ENCODE measurements at regions not wholly inside any gene's neighbourhood (a gene's known extent, or its start where the extent isn't known, plus 50 kb on each side); places are given as distances from the start of the nearest gene placed in this dataset.

- Mint-ChIP-seq H3K36me3 (ENCODE audit: low read depth) (no peaks in the 10 kb centered on the region), H3K27me3 (no peaks in the 10 kb centered on the region), H3K27ac (no peak overlapping the region), H3K4me1 (ENCODE audit: low read depth) (peaks cover 34% of the 10 kb centered on the region), H3K9me3 (no peaks in the 10 kb centered on the region), H3K4me3 (no peak overlapping the region)
- ChIA-PET CTCF (no interaction called here), POLR2A (no interaction called here)
- no peak for DNase-seq
- no peak for ATAC-seq
- intact Hi-C loops (cut with micrococcal nuclease) = no loop called here
- TF ChIP-seq CTCF (IDR thresholded peaks at IDR 0.05) = no peak
Observed at GRCh38 chr15:31257286-31257685, 69.3 kb upstream of the KLF13 start.

- no peak for TF ChIP-seq CTCF (IDR thresholded peaks at IDR 0.05)
- CTCF ChIA-PET = no interaction called here
- H3K4me3 Mint-ChIP-seq = no peak overlapping the region
- intact Hi-C loops (cut with micrococcal nuclease) = no loop called here
- H3K9me3 Mint-ChIP-seq = no peaks in the 10 kb centered on the region
- POLR2A ChIA-PET = no interaction called here
- no peaks in the 10 kb centered on the region for H3K36me3 Mint-ChIP-seq (ENCODE audit: low read depth)
- peaks cover 44% of the 10 kb centered on the region for H3K4me1 Mint-ChIP-seq (ENCODE audit: low read depth)
- peaks cover 3% of the 10 kb centered on the region for H3K27me3 Mint-ChIP-seq
- H3K27ac Mint-ChIP-seq = no peak overlapping the region
- DNase-seq (no peak), ATAC-seq (no peak)
Observed at GRCh38 chr15:31258260-31258659, 68.4 kb upstream of the KLF13 start.

- no peak for DNase-seq
- intact Hi-C loops (cut with micrococcal nuclease) = no loop called here
- ChIA-PET CTCF (no interaction called here), POLR2A (no interaction called here)
- no peaks in the 10 kb centered on the region for H3K36me3 Mint-ChIP-seq (ENCODE audit: low read depth)
- peaks cover 58% of the 10 kb centered on the region for H3K4me1 Mint-ChIP-seq (ENCODE audit: low read depth)
- no peak for TF ChIP-seq CTCF (IDR thresholded peaks at IDR 0.05)
- no peak overlapping the region for H3K4me3 Mint-ChIP-seq
- H3K9me3 Mint-ChIP-seq = no peaks in the 10 kb centered on the region
- ATAC-seq = no peak
- H3K27ac Mint-ChIP-seq = no peak overlapping the region
- H3K27me3 Mint-ChIP-seq = peaks cover 3% of the 10 kb centered on the region
Observed at GRCh38 chr15:31259562-31260252, 66.9 kb upstream of the KLF13 start.

GRCh38 chr15:31260646-31261265 is 65.9 kb upstream of the KLF13 start:
- Mint-ChIP-seq H3K27me3 (peaks cover 3% of the 10 kb centered on the region), H3K36me3 (ENCODE audit: low read depth) (no peaks in the 10 kb centered on the region), H3K4me3 (no peak overlapping the region), H3K4me1 (ENCODE audit: low read depth) (peaks cover 64% of the 10 kb centered on the region), H3K9me3 (no peaks in the 10 kb centered on the region), H3K27ac (no peak overlapping the region)
- TF ChIP-seq CTCF (IDR thresholded peaks at IDR 0.05) = no peak
- ChIA-PET CTCF (interaction anchor here (0.7 to 2.0 kb wide), 3 partner anchors 43 to 230 kb away, joined by 3 to 4 read pairs (median 4); no protein-coding TSS in a partner anchor), POLR2A (interaction anchor here (3.3 kb wide), 1 partner anchor 65 kb away, joined by 11 read pairs; the partner anchor contains the start of gene KLF13)
- intact Hi-C loops (cut with micrococcal nuclease) = no loop called here
- DNase-seq = no peak
- no peak for ATAC-seq
